ENCODE measurements at regions not wholly inside any gene's neighbourhood (a gene's known extent, or its start where the extent isn't known, plus 50 kb on each side); places are given as distances from the start of the nearest gene placed in this dataset.

GRCh38 chr3:70120357-70120966 lies 120.9 kb downstream of the SAMMSON start:
- DNase-seq (ENCODE audit: low read depth), result peak; percentile 92

GRCh38 chr3:70127192-70127591 lies 127.7 kb downstream of the SAMMSON start:
- H3K4me3 ChIP-seq (ENCODE audit: low read depth, low read length), result no peak overlapping the region
- no peak for DNase-seq (ENCODE audit: low read depth)
- TF ChIP-seq CTCF (IDR thresholded peaks at IDR 0.05; ENCODE audit: insufficient read depth, low read depth, low read length, missing control alignments), result no peak

More at GRCh38 chr3:70120357-70120966, 120.9 kb downstream of the SAMMSON start:
- TF ChIP-seq CTCF (IDR thresholded peaks at IDR 0.05; ENCODE audit: insufficient read depth, low read depth, low read length, missing control alignments), result peak; percentile 98
- no peak overlapping the region for H3K4me3 ChIP-seq (ENCODE audit: low read depth, low read length)

GRCh38 chr3:70137366-70137765 lies 137.8 kb downstream of the SAMMSON start:
- no peak for DNase-seq (ENCODE audit: low read depth)
- no peak overlapping the region for H3K4me3 ChIP-seq (ENCODE audit: low read depth, low read length)
- TF ChIP-seq CTCF (IDR thresholded peaks at IDR 0.05; ENCODE audit: insufficient read depth, low read depth, low read length, missing control alignments), result no peak

- no peak overlapping the region for H3K4me3 ChIP-seq (ENCODE audit: low read depth, low read length)
- no peak for TF ChIP-seq CTCF (IDR thresholded peaks at IDR 0.05; ENCODE audit: insufficient read depth, low read depth, low read length, missing control alignments)
- DNase-seq (ENCODE audit: low read depth), result no peak
Observed at GRCh38 chr3:70138606-70139005, 139.1 kb downstream of the SAMMSON start.

Measured in GM12865 (cell line).